ENCODE measurements at regions not wholly inside any gene's neighbourhood (a gene's known extent, or its start where the extent isn't known, plus 50 kb on each side); places are given as distances from the start of the nearest gene placed in this dataset.

GRCh38 chr10:75344170-75344569 is 57.4 kb downstream of the ZNF503 start:
- no peak for DNase-seq (ENCODE audit: low spot score)
- Histone ChIP-seq H2AFZ (ENCODE audit: low read length) (no peak overlapping the region), H3K36me3 (replicated peaks in 1 of 2; ENCODE audit: control insufficient read depth in 1 of 2, insufficient read depth in 2 of 2, low read length in 2 of 2) (no peaks in the 10 kb centered on the region), H3K4me3 (replicated peaks in 1 of 3; ENCODE audit: insufficient read depth in 1 of 3, low read depth in 2 of 3, low read length in 3 of 3) (no peak overlapping the region), H3K27ac (ENCODE audit: extremely low read length, insufficient read depth, low read length) (no peak overlapping the region), H3K9ac (ENCODE audit: insufficient read depth, low read depth, low read length) (no peak overlapping the region), H3K27me3 (ENCODE audit: control insufficient read depth in 1 of 2, insufficient read depth in 2 of 2, low read length in 2 of 2) (peaks cover 5 to 30% of the 10 kb centered on the region in 2 experiments; a peak in 4 of 5 replicates), H3K4me1 (ENCODE audit: insufficient read depth, low read length) (no peaks in the 10 kb centered on the region), H3K9me3 (ENCODE audit: low read length) (no peaks in the 10 kb centered on the region), H3K4me2 (ENCODE audit: low read depth, low read length) (no peak overlapping the region), H3K79me2 (ENCODE audit: insufficient read depth, low read length) (no peaks in the 10 kb centered on the region), H4K20me1 (ENCODE audit: insufficient read depth, low read length) (no peaks in the 10 kb centered on the region)
- intact Hi-C loops (cut with micrococcal nuclease; ENCODE audit: unreplicated experiment) = no loop called here
- no peak for FAIRE-seq
- WGBS (ENCODE audit: low lambda C conversion rate) = 0% methylated on average over 3 of the region's 5 CpGs
- in situ Hi-C loops (cut with HindIII; ENCODE audit: extremely low pct_ligation_motif_present, low pct_unique_long_range_greater_than_20kb) = no loop called here
- ChIA-PET CTCF (ENCODE audit: low intra/inter-chr PET ratio, low total read pairs) (no interaction called here), POLR2A (no interaction called here)
- TF ChIP-seq, protein P1, sequence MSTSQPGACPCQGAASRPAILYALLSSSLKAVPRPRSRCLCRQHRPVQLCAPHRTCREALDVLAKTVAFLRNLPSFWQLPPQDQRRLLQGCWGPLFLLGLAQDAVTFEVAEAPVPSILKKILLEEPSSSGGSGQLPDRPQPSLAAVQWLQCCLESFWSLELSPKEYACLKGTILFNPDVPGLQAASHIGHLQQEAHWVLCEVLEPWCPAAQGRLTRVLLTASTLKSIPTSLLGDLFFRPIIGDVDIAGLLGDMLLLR (CRISPR knock-in tag; IDR thresholded peaks at IDR 0.05) = no peak
- TF ChIP-seq SSRP1 (CRISPR knock-in tag; IDR thresholded peaks at IDR 0.05) (no peak), ZNF703 (CRISPR knock-in tag; IDR thresholded peaks at IDR 0.05; ENCODE audit: borderline replicate concordance) (no peak), ZNF737 (CRISPR knock-in tag; IDR thresholded peaks at IDR 0.05; ENCODE audit: borderline replicate concordance) (no peak), ZNF550 (CRISPR knock-in tag; IDR thresholded peaks at IDR 0.05; ENCODE audit: borderline replicate concordance) (no peak), JUND (CRISPR knock-in tag; IDR thresholded peaks at IDR 0.05) (no peak), ZNF17 (CRISPR knock-in tag; IDR thresholded peaks at IDR 0.05) (no peak), HES4 (CRISPR knock-in tag; IDR thresholded peaks at IDR 0.05; ENCODE audit: borderline replicate concordance) (no peak), NRL (CRISPR knock-in tag; IDR thresholded peaks at IDR 0.05; ENCODE audit: borderline replicate concordance) (no peak)
- TF ChIP-seq, protein P2, sequence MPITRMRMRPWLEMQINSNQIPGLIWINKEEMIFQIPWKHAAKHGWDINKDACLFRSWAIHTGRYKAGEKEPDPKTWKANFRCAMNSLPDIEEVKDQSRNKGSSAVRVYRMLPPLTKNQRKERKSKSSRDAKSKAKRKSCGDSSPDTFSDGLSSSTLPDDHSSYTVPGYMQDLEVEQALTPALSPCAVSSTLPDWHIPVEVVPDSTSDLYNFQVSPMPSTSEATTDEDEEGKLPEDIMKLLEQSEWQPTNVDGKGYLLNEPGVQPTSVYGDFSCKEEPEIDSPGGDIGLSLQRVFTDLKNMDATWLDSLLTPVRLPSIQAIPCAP (CRISPR knock-in tag; IDR thresholded peaks at IDR 0.05; ENCODE audit: low read depth) = no peak
- TF ChIP-seq, protein P3, sequence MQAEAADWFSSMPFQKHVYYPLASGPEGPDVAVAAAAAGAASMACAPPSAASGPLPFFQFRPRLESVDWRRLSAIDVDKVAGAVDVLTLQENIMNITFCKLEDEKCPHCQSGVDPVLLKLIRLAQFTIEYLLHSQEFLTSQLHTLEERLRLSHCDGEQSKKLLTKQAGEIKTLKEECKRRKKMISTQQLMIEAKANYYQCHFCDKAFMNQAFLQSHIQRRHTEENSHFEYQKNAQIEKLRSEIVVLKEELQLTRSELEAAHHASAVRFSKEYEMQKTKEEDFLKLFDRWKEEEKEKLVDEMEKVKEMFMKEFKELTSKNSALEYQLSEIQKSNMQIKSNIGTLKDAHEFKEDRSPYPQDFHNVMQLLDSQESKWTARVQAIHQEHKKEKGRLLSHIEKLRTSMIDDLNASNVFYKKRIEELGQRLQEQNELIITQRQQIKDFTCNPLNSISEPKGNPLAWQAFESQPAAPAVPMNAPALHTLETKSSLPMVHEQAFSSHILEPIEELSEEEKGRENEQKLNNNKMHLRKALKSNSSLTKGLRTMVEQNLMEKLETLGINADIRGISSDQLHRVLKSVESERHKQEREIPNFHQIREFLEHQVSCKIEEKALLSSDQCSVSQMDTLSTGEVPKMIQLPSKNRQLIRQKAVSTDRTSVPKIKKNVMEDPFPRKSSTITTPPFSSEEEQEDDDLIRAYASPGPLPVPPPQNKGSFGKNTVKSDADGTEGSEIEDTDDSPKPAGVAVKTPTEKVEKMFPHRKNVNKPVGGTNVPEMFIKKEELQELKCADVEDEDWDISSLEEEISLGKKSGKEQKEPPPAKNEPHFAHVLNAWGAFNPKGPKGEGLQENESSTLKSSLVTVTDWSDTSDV (CRISPR knock-in tag; IDR thresholded peaks at IDR 0.05) = no peak
- no peak for ATAC-seq
- BruUV-seq (replicated peaks) = no TSS peak

Data from HepG2 (cell line).